ENCODE measurements at regions not wholly inside any gene's neighbourhood (a gene's known extent, or its start where the extent isn't known, plus 50 kb on each side); places are given as distances from the start of the nearest gene placed in this dataset.

DNA sequence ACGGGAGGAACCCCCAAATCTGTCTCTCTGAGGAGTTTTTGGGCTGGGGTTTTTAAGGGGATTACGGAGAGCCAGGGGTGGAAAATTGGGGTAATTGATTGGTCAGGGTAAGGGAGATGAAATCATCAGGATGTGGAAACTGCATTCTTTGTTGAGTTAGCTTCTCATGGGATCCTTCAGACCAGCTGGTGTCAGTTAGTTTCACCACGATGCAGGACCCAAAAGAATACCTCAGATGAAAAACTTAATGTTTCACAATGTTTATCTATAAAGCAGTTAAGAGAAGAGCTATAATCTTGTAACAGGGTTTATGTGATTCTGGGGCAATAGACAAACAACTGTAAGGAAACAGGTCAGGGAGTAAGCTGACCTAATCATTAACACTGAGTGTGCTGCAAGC, 230.8 kb downstream of the POU4F1 start:
- WGBS, 2 donors = 78 to 80% methylated on average over 3 of the region's 3 CpGs
- no peaks in the 10 kb centered on the region for H3K36me3 ChIP-seq (ENCODE audit: low read depth, missing control alignments)
- H3K4me1 ChIP-seq = no peaks in the 10 kb centered on the region
- TF ChIP-seq, protein P1, sequence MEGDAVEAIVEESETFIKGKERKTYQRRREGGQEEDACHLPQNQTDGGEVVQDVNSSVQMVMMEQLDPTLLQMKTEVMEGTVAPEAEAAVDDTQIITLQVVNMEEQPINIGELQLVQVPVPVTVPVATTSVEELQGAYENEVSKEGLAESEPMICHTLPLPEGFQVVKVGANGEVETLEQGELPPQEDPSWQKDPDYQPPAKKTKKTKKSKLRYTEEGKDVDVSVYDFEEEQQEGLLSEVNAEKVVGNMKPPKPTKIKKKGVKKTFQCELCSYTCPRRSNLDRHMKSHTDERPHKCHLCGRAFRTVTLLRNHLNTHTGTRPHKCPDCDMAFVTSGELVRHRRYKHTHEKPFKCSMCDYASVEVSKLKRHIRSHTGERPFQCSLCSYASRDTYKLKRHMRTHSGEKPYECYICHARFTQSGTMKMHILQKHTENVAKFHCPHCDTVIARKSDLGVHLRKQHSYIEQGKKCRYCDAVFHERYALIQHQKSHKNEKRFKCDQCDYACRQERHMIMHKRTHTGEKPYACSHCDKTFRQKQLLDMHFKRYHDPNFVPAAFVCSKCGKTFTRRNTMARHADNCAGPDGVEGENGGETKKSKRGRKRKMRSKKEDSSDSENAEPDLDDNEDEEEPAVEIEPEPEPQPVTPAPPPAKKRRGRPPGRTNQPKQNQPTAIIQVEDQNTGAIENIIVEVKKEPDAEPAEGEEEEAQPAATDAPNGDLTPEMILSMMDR (IDR thresholded peaks at IDR 0.05) = no peak
- TF ChIP-seq POLR2A (IDR thresholded peaks at IDR 0.05) = no peak
- no peak for DNase-seq
- no peaks in the 10 kb centered on the region for H3K27me3 ChIP-seq
- H3K9me3 ChIP-seq = no peaks in the 10 kb centered on the region
- intact Hi-C loops (cut with DNase I; ENCODE audit: low total_unique reads) = no loop called here
- H3K4me3 ChIP-seq = no peak overlapping the region
- no peak overlapping the region for H3K27ac ChIP-seq

DNA sequence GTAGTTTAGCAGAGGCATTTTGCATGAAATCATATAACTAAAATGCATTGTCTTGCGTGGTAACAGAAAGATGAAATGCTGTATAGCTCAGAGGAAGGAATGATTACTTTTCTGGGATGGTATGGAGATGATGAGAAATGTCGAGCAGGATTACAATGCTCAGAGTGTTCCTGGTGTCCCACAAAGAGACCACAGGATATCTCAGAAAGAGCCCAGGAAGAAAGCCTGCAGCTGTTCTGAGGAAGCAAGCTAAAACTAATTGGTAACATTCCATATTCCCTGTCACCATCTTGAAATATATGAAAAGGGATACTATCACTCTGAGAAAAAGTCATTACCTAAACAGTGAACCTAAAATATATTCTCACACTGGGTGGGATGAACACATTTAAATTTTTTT, 233.1 kb downstream of the POU4F1 start:
- Histone ChIP-seq H3K36me3 (ENCODE audit: low read depth, missing control alignments) (no peaks in the 10 kb centered on the region), H3K4me3 (no peak overlapping the region), H3K27me3 (no peaks in the 10 kb centered on the region), H3K9me3 (no peaks in the 10 kb centered on the region), H3K4me1 (no peaks in the 10 kb centered on the region), H3K27ac (no peak overlapping the region)
- intact Hi-C loops (cut with DNase I; ENCODE audit: low total_unique reads) = no loop called here
- TF ChIP-seq, protein P1 (IDR thresholded peaks at IDR 0.05) = no peak
- no peak for TF ChIP-seq POLR2A (IDR thresholded peaks at IDR 0.05)
- 63 to 65% methylated on average over 2 of the region's 2 CpGs for WGBS, 2 donors
- DNase-seq = no peak

DNA sequence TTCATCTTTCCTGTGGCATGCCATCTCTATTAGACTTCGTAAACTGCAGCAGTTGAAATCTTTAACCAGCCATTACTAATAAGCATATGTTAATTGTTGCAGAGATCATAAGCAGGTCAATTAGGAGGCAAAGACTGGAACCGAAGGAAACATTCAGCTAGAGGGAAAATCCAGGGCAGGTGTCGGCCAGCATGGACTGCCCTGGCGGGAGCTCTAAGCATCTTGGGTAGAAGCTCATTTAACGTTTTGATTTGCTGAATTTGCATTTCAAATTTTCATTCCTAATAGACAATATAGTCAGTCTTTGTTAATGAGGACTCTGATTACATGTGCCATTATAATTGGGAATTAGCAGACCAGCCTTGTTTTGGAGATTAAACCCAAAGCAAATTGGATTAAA, 238.6 kb downstream of the POU4F1 start:
- no peaks in the 10 kb centered on the region for H3K9me3 ChIP-seq
- H3K4me3 ChIP-seq = no peak overlapping the region
- 72 to 75% methylated on average over 5 of the region's 5 CpGs for WGBS, 2 donors
- H3K4me1 ChIP-seq = no peaks in the 10 kb centered on the region
- no peaks in the 10 kb centered on the region for H3K27me3 ChIP-seq
- H3K27ac ChIP-seq = no peak overlapping the region
- intact Hi-C loops (cut with DNase I; ENCODE audit: low total_unique reads) = no loop called here
- no peaks in the 10 kb centered on the region for H3K36me3 ChIP-seq (ENCODE audit: low read depth, missing control alignments)
- TF ChIP-seq POLR2A (IDR thresholded peaks at IDR 0.05) = no peak
- TF ChIP-seq, protein P1 (IDR thresholded peaks at IDR 0.05) = no peak
- DNase-seq = no peak

DNA sequence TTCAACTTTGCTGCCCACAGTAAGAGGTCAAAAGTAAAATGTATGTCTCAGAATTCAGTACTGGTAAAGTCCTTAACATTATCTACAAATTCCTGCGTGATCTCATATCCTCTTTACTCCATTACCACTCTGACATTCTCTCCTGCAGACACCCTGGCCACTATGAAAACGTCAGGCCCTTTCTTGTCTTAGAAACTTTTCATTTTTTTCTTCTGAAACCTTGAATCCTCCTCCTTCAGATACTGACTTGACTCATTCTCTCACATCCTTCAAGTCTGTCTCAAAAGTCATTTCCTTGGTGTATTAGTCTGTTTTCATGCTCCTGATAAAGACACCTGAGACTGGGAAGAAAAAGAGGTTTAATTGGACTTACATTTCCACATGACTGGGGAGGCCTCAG, 262.3 kb downstream of the POU4F1 start:
- H3K27ac ChIP-seq = no peak overlapping the region
- intact Hi-C loops (cut with DNase I; ENCODE audit: low total_unique reads) = no loop called here
- TF ChIP-seq, protein P1 (IDR thresholded peaks at IDR 0.05) = no peak
- TF ChIP-seq POLR2A (IDR thresholded peaks at IDR 0.05) = no peak
- 65 to 74% methylated on average over 2 of the region's 2 CpGs for WGBS, 2 donors
- no peaks in the 10 kb centered on the region for H3K27me3 ChIP-seq
- H3K36me3 ChIP-seq (ENCODE audit: low read depth, missing control alignments) = no peaks in the 10 kb centered on the region
- no peak for DNase-seq
- H3K9me3 ChIP-seq = no peaks in the 10 kb centered on the region
- no peak overlapping the region for H3K4me3 ChIP-seq
- H3K4me1 ChIP-seq = no peaks in the 10 kb centered on the region

DNA sequence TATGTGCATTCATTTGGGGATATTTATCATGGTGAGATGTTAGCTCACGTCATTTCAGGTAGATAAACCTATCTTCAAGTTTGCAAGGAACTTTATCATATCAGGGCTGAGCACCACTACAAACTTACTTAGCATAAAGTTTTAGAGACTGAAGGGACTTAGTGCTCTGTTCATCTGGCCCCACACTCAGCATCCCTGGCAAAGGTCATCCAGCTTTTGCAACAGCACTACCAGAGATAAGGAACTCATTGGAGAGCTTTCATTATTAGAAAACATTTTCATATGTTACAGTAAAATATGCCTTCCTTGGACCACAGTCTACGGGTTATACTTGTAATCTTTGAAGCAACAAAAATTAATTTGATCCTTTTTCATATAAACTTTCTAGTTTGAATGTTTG, 263.4 kb downstream of the POU4F1 start:
- H3K4me3 ChIP-seq = no peak overlapping the region
- 42 to 60% methylated on average over 2 of the region's 2 CpGs for WGBS, 2 donors
- TF ChIP-seq POLR2A (IDR thresholded peaks at IDR 0.05) = no peak
- TF ChIP-seq, protein P1 (IDR thresholded peaks at IDR 0.05) = no peak
- intact Hi-C loops (cut with DNase I; ENCODE audit: low total_unique reads) = no loop called here
- H3K27ac ChIP-seq = no peak overlapping the region
- H3K4me1 ChIP-seq = no peaks in the 10 kb centered on the region
- no peak for DNase-seq
- H3K36me3 ChIP-seq (ENCODE audit: low read depth, missing control alignments) = no peaks in the 10 kb centered on the region
- H3K9me3 ChIP-seq = no peaks in the 10 kb centered on the region
- no peaks in the 10 kb centered on the region for H3K27me3 ChIP-seq
